ENCODE measurements at regions not wholly inside any gene's neighbourhood (a gene's known extent, or its start where the extent isn't known, plus 50 kb on each side); places are given as distances from the start of the nearest gene placed in this dataset.

- no peak for DNase-seq (ENCODE audit: low read depth)
- TF ChIP-seq CTCF (conservative IDR thresholded peaks at IDR 0.05; ENCODE audit: low read depth, low read length) = no peak
- H3K4me3 ChIP-seq (ENCODE audit: low read depth, low read length) = no peak overlapping the region
These were observed 55.0 kb upstream of the RPL38 start for GRCh38 chr17:74148446-74148845.

GRCh38 chr17:74148901-74149596 lies 54.4 kb upstream of the RPL38 start:
- no peak overlapping the region for H3K4me3 ChIP-seq (ENCODE audit: low read depth, low read length)
- no peak for TF ChIP-seq CTCF (conservative IDR thresholded peaks at IDR 0.05; ENCODE audit: low read depth, low read length)
- no peak for DNase-seq (ENCODE audit: low read depth)

- H3K4me3 ChIP-seq (ENCODE audit: low read depth, low read length) = no peak overlapping the region
- TF ChIP-seq CTCF (conservative IDR thresholded peaks at IDR 0.05; ENCODE audit: low read depth, low read length) = no peak
- DNase-seq (ENCODE audit: low read depth) = no peak
These were observed 53.7 kb upstream of the RPL38 start for GRCh38 chr17:74149597-74150427.

- no peak overlapping the region for H3K4me3 ChIP-seq (ENCODE audit: low read depth, low read length)
- TF ChIP-seq CTCF (conservative IDR thresholded peaks at IDR 0.05; ENCODE audit: low read depth, low read length) = no peak
- DNase-seq (ENCODE audit: low read depth) = no peak
These were observed 53.0 kb upstream of the RPL38 start for GRCh38 chr17:74150428-74151025.

GRCh38 chr17:74151551-74152315 lies 51.7 kb upstream of the RPL38 start:
- no peak for TF ChIP-seq CTCF (conservative IDR thresholded peaks at IDR 0.05; ENCODE audit: low read depth, low read length)
- H3K4me3 ChIP-seq (ENCODE audit: low read depth, low read length) = no peak overlapping the region
- no peak for DNase-seq (ENCODE audit: low read depth)

GRCh38 chr17:74152591-74153455 lies 50.7 kb upstream of the RPL38 start:
- TF ChIP-seq CTCF (conservative IDR thresholded peaks at IDR 0.05; ENCODE audit: low read depth, low read length) = no peak
- DNase-seq (ENCODE audit: low read depth) = no peak
- no peak overlapping the region for H3K4me3 ChIP-seq (ENCODE audit: low read depth, low read length)
